Endodermal cell (in vitro differentiated cells): ENCODE measurements at regions not wholly inside any gene's neighbourhood (a gene's known extent, or its start where the extent isn't known, plus 50 kb on each side); places are given as distances from the start of the nearest gene placed in this dataset.

ENCODE experiments used
- DNase-seq: peaks from one replicate; pipeline ENCODE4 v3.0.0-alpha.2; 2017
- H3K27ac ChIP-seq: 2 replicates; pipeline ENCODE4 v1.5.1; 2013; ENCODE audit warnings: mild to moderate bottlenecking, low read depth, low read length, moderate library complexity
- H3K27me3 ChIP-seq: 2 replicates; pipeline ENCODE4 v1.6.1; 2013; ENCODE audit warnings: mild to moderate bottlenecking, low read length, moderate library complexity; ENCODE audit not compliant: insufficient read depth, control insufficient read depth, poor library complexity, severe bottlenecking
- H3K36me3 ChIP-seq: 2 replicates; pipeline ENCODE4 v1.7.0; 2013; ENCODE audit warnings: mild to moderate bottlenecking, low read length, moderate library complexity; ENCODE audit not compliant: control insufficient read depth, insufficient read depth
- H3K4me1 ChIP-seq: one replicate; pipeline ENCODE4 v1.7.0; 2013; ENCODE audit warnings: low read length; ENCODE audit not compliant: control insufficient read depth, insufficient read depth
- H3K4me3 ChIP-seq: 2 replicates; pipeline ENCODE4 v1.5.1; 2013; ENCODE audit warnings: mild to moderate bottlenecking, low read length, moderate library complexity
- H3K9ac ChIP-seq: 2 replicates; pipeline ENCODE4 v1.6.1; 2013; ENCODE audit warnings: mild to moderate bottlenecking, low read length, moderate library complexity; ENCODE audit not compliant: poor library complexity, severe bottlenecking; ENCODE audit errors: extremely low read depth
- H3K9me3 ChIP-seq: 2 replicates; pipeline ENCODE4 v1.6.1; 2013; ENCODE audit warnings: mild to moderate bottlenecking, low read length, moderate library complexity; ENCODE audit not compliant: control insufficient read depth
- H3K27ac Mint-ChIP-seq: 2 replicates; pipeline ENCODE4 v1.8.0; 2020; ENCODE audit warnings: mixed read lengths
- H3K27me3 Mint-ChIP-seq: 2 replicates; pipeline ENCODE4 v1.8.0; 2021; ENCODE audit warnings: mild to moderate bottlenecking, mixed read lengths; ENCODE audit not compliant: insufficient read depth
- H3K36me3 Mint-ChIP-seq: 2 replicates; pipeline ENCODE4 v1.8.0; 2020; ENCODE audit warnings: low read depth, mixed read lengths
- H3K4me1 Mint-ChIP-seq: 2 replicates; pipeline ENCODE4 v1.8.0; 2020; ENCODE audit warnings: mixed read lengths
- H3K4me3 Mint-ChIP-seq: 2 replicates; pipeline ENCODE4 v1.8.0; 2020; ENCODE audit warnings: mild to moderate bottlenecking, moderate library complexity, mixed read lengths
- H3K9me3 Mint-ChIP-seq: 2 replicates; pipeline ENCODE4 v1.8.0; 2020; ENCODE audit warnings: mild to moderate bottlenecking, mixed read lengths
- whole genome bisulfite sequencing, 2 experiments: methylation state at CpG; one replicate each; pipeline versions ENCODE4 v1.1.5 to v1.1.7; 2013; ENCODE audit warnings: missing lambda C conversion rate in 2 of 2, mixed read lengths in 1 of 2; ENCODE audit not compliant: insufficient coverage in 1 of 2, insufficient read length in 1 of 2; 5-methylcytosine and 5-hydroxymethylcytosine counted together
- TF ChIP-seq, protein P1 (sequence below): fragments of 200-600 bp; sonication (generic); conservative IDR thresholded peaks from 2 replicates; pipeline ENCODE4 v1.5.0; 2021; ENCODE audit warnings: antibody characterized with exemption, mild to moderate bottlenecking

DNA sequence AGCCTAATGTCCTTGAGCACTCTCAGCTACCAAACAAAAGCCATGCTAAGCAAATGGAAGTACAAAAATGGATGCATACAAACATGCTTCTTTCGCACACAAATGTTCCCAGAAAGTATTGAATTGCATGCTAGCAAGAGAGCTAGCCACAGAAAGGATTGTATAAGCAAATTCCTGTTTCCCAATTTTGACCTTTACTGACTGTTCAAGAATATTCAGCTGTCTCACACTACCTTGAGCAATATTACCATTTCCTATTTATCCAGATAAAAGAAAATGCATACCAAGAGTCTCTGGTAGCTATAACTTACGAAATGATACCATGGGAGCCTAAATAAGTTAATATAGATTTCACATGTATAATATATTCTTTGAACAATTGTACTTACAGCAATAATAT, 264.6 kb downstream of the TMEM167A start:
- Mint-ChIP-seq H3K4me1 (peaks cover 10% of the 10 kb centered on the region), H3K27me3 (peaks cover 6% of the 10 kb centered on the region), H3K36me3 (no peaks in the 10 kb centered on the region), H3K4me3 (no peak overlapping the region), H3K9me3 (peaks cover 2% of the 10 kb centered on the region), H3K27ac (no peak overlapping the region)
- Histone ChIP-seq H3K27ac (no peak overlapping the region), H3K4me1 (no peaks in the 10 kb centered on the region), H3K9ac (no peak overlapping the region), H3K9me3 (no peaks in the 10 kb centered on the region), H3K36me3 (no peaks in the 10 kb centered on the region), H3K4me3 (no peak overlapping the region), H3K27me3 (no peaks in the 10 kb centered on the region)
- 94 to 95% methylated on average over 1 of the region's 2 CpGs for WGBS, 2 experiments
- DNase-seq, result no peak
- TF ChIP-seq, protein P1, sequence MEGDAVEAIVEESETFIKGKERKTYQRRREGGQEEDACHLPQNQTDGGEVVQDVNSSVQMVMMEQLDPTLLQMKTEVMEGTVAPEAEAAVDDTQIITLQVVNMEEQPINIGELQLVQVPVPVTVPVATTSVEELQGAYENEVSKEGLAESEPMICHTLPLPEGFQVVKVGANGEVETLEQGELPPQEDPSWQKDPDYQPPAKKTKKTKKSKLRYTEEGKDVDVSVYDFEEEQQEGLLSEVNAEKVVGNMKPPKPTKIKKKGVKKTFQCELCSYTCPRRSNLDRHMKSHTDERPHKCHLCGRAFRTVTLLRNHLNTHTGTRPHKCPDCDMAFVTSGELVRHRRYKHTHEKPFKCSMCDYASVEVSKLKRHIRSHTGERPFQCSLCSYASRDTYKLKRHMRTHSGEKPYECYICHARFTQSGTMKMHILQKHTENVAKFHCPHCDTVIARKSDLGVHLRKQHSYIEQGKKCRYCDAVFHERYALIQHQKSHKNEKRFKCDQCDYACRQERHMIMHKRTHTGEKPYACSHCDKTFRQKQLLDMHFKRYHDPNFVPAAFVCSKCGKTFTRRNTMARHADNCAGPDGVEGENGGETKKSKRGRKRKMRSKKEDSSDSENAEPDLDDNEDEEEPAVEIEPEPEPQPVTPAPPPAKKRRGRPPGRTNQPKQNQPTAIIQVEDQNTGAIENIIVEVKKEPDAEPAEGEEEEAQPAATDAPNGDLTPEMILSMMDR, result no peak

DNA sequence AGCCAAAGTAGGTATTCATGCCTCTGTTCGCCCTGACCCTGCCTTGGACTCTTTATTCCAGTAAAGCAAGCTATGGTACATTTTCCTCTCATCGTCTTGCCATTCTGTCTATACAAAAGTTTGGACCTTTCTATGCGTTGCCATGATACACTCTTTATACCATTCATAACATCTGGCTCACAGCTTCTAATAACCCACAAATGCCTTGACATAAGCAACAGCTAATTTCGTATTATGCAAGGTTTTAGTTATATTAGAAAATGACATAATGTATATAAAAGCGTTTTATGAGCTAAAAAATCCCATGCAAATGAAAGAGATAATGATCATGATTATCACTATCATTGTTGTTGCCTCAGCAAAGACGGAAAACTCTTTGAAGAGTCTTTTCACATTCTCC, 265.7 kb downstream of the TMEM167A start:
- WGBS, 2 experiments, result 83 to 93% methylated on average over 4 to 5 of the region's 6 CpGs
- H3K4me3 ChIP-seq, result no peak overlapping the region
- Mint-ChIP-seq H3K27ac (no peak overlapping the region), H3K9me3 (peaks cover 2% of the 10 kb centered on the region), H3K36me3 (no peaks in the 10 kb centered on the region), H3K4me3 (no peak overlapping the region), H3K27me3 (peaks cover 6% of the 10 kb centered on the region), H3K4me1 (peaks cover 10% of the 10 kb centered on the region)
- TF ChIP-seq, protein P1, result no peak
- H3K27me3 ChIP-seq, result no peaks in the 10 kb centered on the region
- no peak overlapping the region for H3K27ac ChIP-seq
- no peaks in the 10 kb centered on the region for H3K9me3 ChIP-seq
- no peaks in the 10 kb centered on the region for H3K4me1 ChIP-seq
- H3K9ac ChIP-seq, result no peak overlapping the region
- DNase-seq, result no peak
- H3K36me3 ChIP-seq, result no peaks in the 10 kb centered on the region

DNA sequence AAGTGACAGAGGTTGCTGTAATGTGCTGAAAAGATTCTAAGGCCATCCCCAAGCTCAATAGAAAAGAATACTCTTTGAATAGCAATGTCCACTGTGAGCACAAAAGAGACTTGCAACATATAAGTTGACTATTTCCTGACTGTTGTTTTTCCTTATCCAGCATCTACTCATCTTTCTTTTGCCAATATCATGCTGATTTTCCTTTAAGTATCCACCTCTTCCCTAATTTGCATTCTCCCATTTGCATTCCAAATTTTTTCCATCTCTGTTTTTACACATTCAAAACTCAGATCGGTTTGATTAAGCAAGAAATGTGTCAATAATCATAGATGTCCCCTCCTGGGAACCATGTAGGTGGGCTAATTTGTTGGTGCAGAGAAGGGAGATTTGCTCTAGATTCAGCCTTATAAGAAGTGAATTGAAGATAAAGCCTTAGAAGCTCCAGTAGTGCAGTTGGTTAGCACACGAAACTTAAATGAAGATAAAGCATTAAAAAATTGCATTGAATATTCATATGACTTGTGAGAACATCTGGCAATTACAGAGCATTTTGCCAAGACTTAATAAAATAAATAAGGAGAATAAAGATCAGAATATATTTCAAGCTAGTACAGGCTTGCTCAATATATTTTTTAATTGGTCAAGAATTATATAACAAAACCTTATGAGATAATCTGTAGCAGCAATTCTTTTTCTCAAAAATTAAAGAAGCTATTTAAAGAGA, 267.6 kb downstream of the TMEM167A start:
- peaks cover 4% of the 10 kb centered on the region for H3K27me3 Mint-ChIP-seq
- no peak for DNase-seq
- no peaks in the 10 kb centered on the region for H3K36me3 ChIP-seq
- H3K4me3 Mint-ChIP-seq, result no peak overlapping the region
- no peak overlapping the region for H3K9ac ChIP-seq
- no peaks in the 10 kb centered on the region for H3K4me1 ChIP-seq
- no peaks in the 10 kb centered on the region for H3K27me3 ChIP-seq
- peaks cover 2% of the 10 kb centered on the region for H3K9me3 Mint-ChIP-seq
- TF ChIP-seq, protein P1, result no peak
- WGBS, 2 experiments, result 89 to 100% methylated on average over 1 to 2 of the region's 2 CpGs
- H3K4me1 Mint-ChIP-seq, result peaks cover 10% of the 10 kb centered on the region
- no peaks in the 10 kb centered on the region for H3K36me3 Mint-ChIP-seq
- H3K9me3 ChIP-seq, result no peaks in the 10 kb centered on the region
- H3K4me3 ChIP-seq, result no peak overlapping the region
- no peak overlapping the region for H3K27ac Mint-ChIP-seq
- no peak overlapping the region for H3K27ac ChIP-seq
